SK-N-SH treated with all-trans-retinoic acid at 6 μM for 48 hours (cell line): ENCODE measurements at regions not wholly inside any gene's neighbourhood (a gene's known extent, or its start where the extent isn't known, plus 50 kb on each side); places are given as distances from the start of the nearest gene placed in this dataset.

Experiments used
- CREB5 ChIP-seq: fragments of 250-450 bp; sonication (Bioruptor Pico); IDR thresholded peaks from 2 replicates; pipeline ENCODE4 v1.5.1; 2020; ENCODE audit warnings: low read depth, mild to moderate bottlenecking, moderate library complexity
- CSDC2 ChIP-seq: fragments of 250-450 bp; sonication (Bioruptor Pico); IDR thresholded peaks from 2 replicates; pipeline ENCODE4 v1.5.0; 2020; ENCODE audit warnings: mild to moderate bottlenecking, moderate library complexity
- GLIS3 ChIP-seq: fragments of 250-450 bp; sonication (Bioruptor Pico); IDR thresholded peaks from 2 replicates; pipeline ENCODE4 v1.5.0; 2020; ENCODE audit warnings: mild to moderate bottlenecking, moderate library complexity
- ISL1 ChIP-seq: fragments of 250-450 bp; sonication (Bioruptor Pico); IDR thresholded peaks from 2 replicates; pipeline ENCODE4 v2.1.2; 2022; ENCODE audit warnings: mild to moderate bottlenecking, moderate library complexity
- PATZ1 ChIP-seq: fragments of 250-450 bp; sonication (Bioruptor Pico); IDR thresholded peaks from 2 replicates; pipeline ENCODE4 v1.8.0; 2020; ENCODE audit warnings: mild to moderate bottlenecking, moderate library complexity, borderline replicate concordance
- PPARA ChIP-seq: fragments of 250-450 bp; sonication (Bioruptor Pico); IDR thresholded peaks from 2 replicates; pipeline ENCODE4 v1.5.0; 2020; ENCODE audit warnings: mild to moderate bottlenecking, borderline replicate concordance
- SNAI2 ChIP-seq: fragments of 250-450 bp; sonication (Bioruptor Pico); IDR thresholded peaks from 2 replicates; pipeline ENCODE4 v1.5.0; 2020; ENCODE audit warnings: mild to moderate bottlenecking, moderate library complexity
- TCF4 ChIP-seq: fragments of 250-450 bp; sonication (Bioruptor Pico); IDR thresholded peaks from 2 replicates; pipeline ENCODE4 v1.8.0; 2021; ENCODE audit warnings: mild to moderate bottlenecking, moderate library complexity, borderline replicate concordance
- TOX ChIP-seq: fragments of 250-450 bp; sonication (Bioruptor Pico); IDR thresholded peaks from 2 replicates; pipeline ENCODE4 v1.8.0; 2021; ENCODE audit warnings: mild to moderate bottlenecking, moderate library complexity, borderline replicate concordance
- ZC3H10 ChIP-seq: fragments of 250-450 bp; sonication (Bioruptor Pico); IDR thresholded peaks from 2 replicates; pipeline ENCODE4 v1.5.1; 2021; ENCODE audit warnings: mild to moderate bottlenecking, moderate library complexity
- ZFP30 ChIP-seq: fragments of 450-650 bp; formaldehyde crosslinking; IDR thresholded peaks from 2 replicates; pipeline ENCODE4 v1.5.0; 2022; ENCODE audit warnings: mild to moderate bottlenecking, moderate library complexity
- ZNF565 ChIP-seq: fragments of 450-650 bp; formaldehyde crosslinking; conservative IDR thresholded peaks from 2 replicates; pipeline ENCODE4 v1.5.0; 2020; ENCODE audit warnings: low read depth, mild to moderate bottlenecking, moderate library complexity
- ZNF8 ChIP-seq: fragments of 450-650 bp; formaldehyde crosslinking; IDR thresholded peaks from 2 replicates; pipeline ENCODE4 v1.5.0; 2020; ENCODE audit warnings: mild to moderate bottlenecking, moderate library complexity
- TF ChIP-seq, protein P1 (sequence below): fragments of 250-450 bp; sonication (Bioruptor Pico); IDR thresholded peaks from 2 replicates; pipeline ENCODE4 v1.5.0; 2020; ENCODE audit warnings: mild to moderate bottlenecking, moderate library complexity

DNA sequence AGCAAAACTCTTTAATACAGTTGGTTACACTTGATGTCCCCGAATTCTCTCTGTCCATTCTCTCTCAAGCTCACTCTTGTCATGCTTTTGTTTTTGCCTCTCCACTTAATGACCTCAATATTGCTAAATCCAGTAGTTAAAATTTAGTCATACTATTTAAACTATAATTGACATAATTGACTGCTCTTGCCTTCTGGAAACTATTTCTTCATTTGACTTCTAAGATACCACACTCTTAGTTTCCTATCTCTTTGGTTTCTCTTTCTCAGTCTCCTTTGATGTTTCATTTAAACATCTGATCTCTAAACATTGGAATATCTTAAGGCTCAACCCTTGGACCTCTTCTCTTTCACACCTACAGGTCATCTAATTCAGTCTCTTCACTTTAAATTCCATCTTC is 211.3 kb downstream of the COG6 start:
- TF ChIP-seq SNAI2 (no peak), CSDC2 (CRISPR knock-in tag) (no peak), TCF4 (CRISPR knock-in tag) (no peak), ZNF8 (CRISPR knock-in tag) (no peak), CREB5 (CRISPR knock-in tag) (no peak), GLIS3 (no peak), ISL1 (no peak), ZC3H10 (CRISPR knock-in tag) (no peak), ZFP30 (CRISPR knock-in tag) (no peak), TOX (CRISPR knock-in tag) (no peak), ZNF565 (no peak), PATZ1 (CRISPR knock-in tag) (no peak), PPARA (CRISPR knock-in tag) (no peak)
- TF ChIP-seq, protein P1, sequence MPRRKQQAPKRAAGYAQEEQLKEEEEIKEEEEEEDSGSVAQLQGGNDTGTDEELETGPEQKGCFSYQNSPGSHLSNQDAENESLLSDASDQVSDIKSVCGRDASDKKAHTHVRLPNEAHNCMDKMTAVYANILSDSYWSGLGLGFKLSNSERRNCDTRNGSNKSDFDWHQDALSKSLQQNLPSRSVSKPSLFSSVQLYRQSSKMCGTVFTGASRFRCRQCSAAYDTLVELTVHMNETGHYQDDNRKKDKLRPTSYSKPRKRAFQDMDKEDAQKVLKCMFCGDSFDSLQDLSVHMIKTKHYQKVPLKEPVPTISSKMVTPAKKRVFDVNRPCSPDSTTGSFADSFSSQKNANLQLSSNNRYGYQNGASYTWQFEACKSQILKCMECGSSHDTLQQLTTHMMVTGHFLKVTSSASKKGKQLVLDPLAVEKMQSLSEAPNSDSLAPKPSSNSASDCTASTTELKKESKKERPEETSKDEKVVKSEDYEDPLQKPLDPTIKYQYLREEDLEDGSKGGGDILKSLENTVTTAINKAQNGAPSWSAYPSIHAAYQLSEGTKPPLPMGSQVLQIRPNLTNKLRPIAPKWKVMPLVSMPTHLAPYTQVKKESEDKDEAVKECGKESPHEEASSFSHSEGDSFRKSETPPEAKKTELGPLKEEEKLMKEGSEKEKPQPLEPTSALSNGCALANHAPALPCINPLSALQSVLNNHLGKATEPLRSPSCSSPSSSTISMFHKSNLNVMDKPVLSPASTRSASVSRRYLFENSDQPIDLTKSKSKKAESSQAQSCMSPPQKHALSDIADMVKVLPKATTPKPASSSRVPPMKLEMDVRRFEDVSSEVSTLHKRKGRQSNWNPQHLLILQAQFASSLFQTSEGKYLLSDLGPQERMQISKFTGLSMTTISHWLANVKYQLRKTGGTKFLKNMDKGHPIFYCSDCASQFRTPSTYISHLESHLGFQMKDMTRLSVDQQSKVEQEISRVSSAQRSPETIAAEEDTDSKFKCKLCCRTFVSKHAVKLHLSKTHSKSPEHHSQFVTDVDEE (CRISPR knock-in tag): no peak
